WI38 (cell line): ENCODE measurements at regions not wholly inside any gene's neighbourhood (a gene's known extent, or its start where the extent isn't known, plus 50 kb on each side); places are given as distances from the start of the nearest gene placed in this dataset.

Experiments
- H3K4me3 ChIP-seq: 2 replicates; pipeline ENCODE4 v1.5.1; 2011; ENCODE audit warnings: low read depth, mild to moderate bottlenecking, control low read depth, low read length
- TF ChIP-seq, protein P1 (sequence below): IDR thresholded peaks from 2 replicates; pipeline ENCODE4 v1.5.1; 2012; ENCODE audit warnings: low read depth, mild to moderate bottlenecking, control low read depth, low read length

GRCh38 chr1:5404412-5405203 lies 587.6 kb downstream of the NPHP4 start:
- no peak overlapping the region for H3K4me3 ChIP-seq
- TF ChIP-seq, protein P1, sequence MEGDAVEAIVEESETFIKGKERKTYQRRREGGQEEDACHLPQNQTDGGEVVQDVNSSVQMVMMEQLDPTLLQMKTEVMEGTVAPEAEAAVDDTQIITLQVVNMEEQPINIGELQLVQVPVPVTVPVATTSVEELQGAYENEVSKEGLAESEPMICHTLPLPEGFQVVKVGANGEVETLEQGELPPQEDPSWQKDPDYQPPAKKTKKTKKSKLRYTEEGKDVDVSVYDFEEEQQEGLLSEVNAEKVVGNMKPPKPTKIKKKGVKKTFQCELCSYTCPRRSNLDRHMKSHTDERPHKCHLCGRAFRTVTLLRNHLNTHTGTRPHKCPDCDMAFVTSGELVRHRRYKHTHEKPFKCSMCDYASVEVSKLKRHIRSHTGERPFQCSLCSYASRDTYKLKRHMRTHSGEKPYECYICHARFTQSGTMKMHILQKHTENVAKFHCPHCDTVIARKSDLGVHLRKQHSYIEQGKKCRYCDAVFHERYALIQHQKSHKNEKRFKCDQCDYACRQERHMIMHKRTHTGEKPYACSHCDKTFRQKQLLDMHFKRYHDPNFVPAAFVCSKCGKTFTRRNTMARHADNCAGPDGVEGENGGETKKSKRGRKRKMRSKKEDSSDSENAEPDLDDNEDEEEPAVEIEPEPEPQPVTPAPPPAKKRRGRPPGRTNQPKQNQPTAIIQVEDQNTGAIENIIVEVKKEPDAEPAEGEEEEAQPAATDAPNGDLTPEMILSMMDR, result no peak

- TF ChIP-seq, protein P1, result no peak
- H3K4me3 ChIP-seq, result no peak overlapping the region
These were observed 588.3 kb downstream of the NPHP4 start for GRCh38 chr1:5403935-5404334.

- TF ChIP-seq, protein P1, result no peak
These were observed 589.6 kb downstream of the NPHP4 start for GRCh38 chr1:5402618-5403017.

GRCh38 chr1:5399771-5400170 lies 592.5 kb downstream of the NPHP4 start:
- TF ChIP-seq, protein P1, result no peak
- no peak overlapping the region for H3K4me3 ChIP-seq

More at GRCh38 chr1:5402618-5403017, 589.6 kb downstream of the NPHP4 start:
- no peak overlapping the region for H3K4me3 ChIP-seq

DNA sequence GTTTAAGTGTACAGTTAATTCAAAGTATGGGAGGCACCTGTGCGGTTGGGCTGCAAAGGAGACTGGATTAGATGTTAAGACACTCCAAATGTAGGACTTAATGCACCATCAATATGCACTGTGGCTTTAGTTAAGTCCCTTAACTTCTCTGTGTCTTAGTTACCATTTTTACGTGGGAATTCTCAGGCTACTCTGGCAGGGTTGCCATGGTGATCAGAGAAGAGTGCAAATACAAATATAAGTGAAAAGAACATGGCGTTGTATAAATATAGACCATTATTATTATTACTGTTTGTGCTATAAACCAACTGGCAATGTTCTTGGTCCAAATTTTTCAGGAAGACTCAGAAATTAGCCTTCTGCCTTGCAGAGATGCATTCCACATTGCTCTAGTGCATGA lies 595.6 kb downstream of the NPHP4 start:
- H3K4me3 ChIP-seq, result no peak overlapping the region
- TF ChIP-seq, protein P1, result no peak

DNA sequence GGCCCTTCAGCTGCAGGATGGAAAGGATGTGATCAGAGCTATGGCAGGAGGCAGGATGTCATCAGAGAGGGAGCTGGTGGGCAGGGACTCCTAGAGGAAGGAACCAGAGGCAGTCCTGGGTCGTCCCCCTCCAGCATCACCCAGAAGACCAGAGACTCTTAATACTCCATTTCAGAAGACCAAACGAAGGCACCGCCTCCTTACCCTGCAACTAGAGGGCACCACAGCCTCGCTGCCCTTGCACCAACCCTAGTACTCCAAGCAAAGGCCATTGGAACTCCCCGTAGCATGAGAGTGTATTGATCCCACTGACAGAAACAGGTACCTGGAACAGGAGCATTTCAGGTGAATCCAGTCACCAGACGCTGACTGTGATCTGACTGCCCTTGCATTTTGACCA lies 598.1 kb downstream of the NPHP4 start:
- H3K4me3 ChIP-seq, result no peak overlapping the region
- TF ChIP-seq, protein P1, result no peak

DNA sequence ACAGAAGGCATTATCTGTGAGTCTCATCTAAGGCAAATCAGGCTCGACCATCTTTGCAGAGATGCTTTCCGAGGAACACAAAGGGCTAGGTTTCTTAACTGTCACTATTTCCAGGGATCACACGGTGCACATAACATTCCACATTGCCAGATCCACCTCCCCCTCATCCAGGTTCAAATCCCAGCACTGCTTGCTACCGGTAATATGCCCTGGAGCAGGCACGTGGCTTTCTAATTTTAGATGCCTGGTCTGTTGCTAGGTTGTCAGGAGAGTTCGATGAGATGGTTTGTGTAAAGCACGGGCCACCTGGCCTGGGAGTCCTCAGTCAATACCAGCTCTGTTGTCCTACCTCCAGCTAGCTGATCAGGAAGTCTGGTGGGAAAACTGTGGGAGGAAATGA lies 598.6 kb downstream of the NPHP4 start:
- TF ChIP-seq, protein P1, result no peak

More for the DNA sequence above, 598.6 kb downstream of the NPHP4 start:
- no peak overlapping the region for H3K4me3 ChIP-seq
